SK-N-SH (cell line): ENCODE measurements at regions not wholly inside any gene's neighbourhood (a gene's known extent, or its start where the extent isn't known, plus 50 kb on each side); places are given as distances from the start of the nearest gene placed in this dataset.

ENCODE experiments used
- CTCF ChIA-PET: fragments of 300-600, 350-600 bp; formaldehyde crosslinking; extraction: SDS; loops from one replicate; lab custom pipeline; 2021; lab: Yijun Ruan, JAX
- POLR2A ChIA-PET: fragments of 350-600 bp; sonication (Branson Sonifier 250); formaldehyde crosslinking; extraction: SDS; loops from one replicate; lab custom pipeline; 2020; ENCODE audit warnings: antibody characterized with exemption, inconsistent platforms; lab: Yijun Ruan, JAX
- DNase-seq: peaks from one replicate; pipeline ENCODE4 v3.0.0; 2012
- H2AFZ ChIP-seq: fragments of 200-600 bp; sonication (generic); 2 replicates; pipeline ENCODE4 v1.8.1; 2016; ENCODE audit warnings: antibody characterized with exemption, mild to moderate bottlenecking, low read depth
- H3F3A ChIP-seq: fragments of 200-600 bp; sonication (generic); replicated peaks from 2 replicates; pipeline ENCODE3; 2016; ENCODE audit warnings: antibody characterized with exemption, mild to moderate bottlenecking; ENCODE audit not compliant: insufficient read depth
- H3K27ac ChIP-seq, 2 experiments: fragments of 200-500 bp in 1 of 2; fragments of 200-600 bp in 1 of 2; sonication (Bioruptor generic) in 1 of 2; sonication (generic), shearing (Covaris generic) in 1 of 2; 2 replicates each; pipeline versions ENCODE4 v1.5.1 to v1.6.1; 2014 to 2016; ENCODE audit warnings: low read depth in 2 of 2, inconsistent platforms in 1 of 2, low read length in 1 of 2, mild to moderate bottlenecking in 1 of 2, mixed read lengths in 1 of 2
- H3K27me3 ChIP-seq: fragments of 200-600 bp; sonication (generic), shearing (Covaris generic); 2 replicates; pipeline ENCODE4 v1.6.1; 2016; ENCODE audit warnings: mixed run types; ENCODE audit not compliant: insufficient read depth
- H3K36me3 ChIP-seq, 2 experiments: fragments of 200-500 bp in 1 of 2; fragments of 200-600 bp in 1 of 2; sonication (Bioruptor generic) in 1 of 2; sonication (generic) in 1 of 2; replicated peaks in 1 of 2; 2 replicates each; pipeline versions ENCODE3 to v1.5.1; 2014 to 2016; ENCODE audit warnings: low read length in 1 of 2, mild to moderate bottlenecking in 1 of 2; ENCODE audit not compliant: insufficient read depth in 2 of 2, control insufficient read depth in 1 of 2
- H3K4me1 ChIP-seq, 2 experiments: fragments of 200-500 bp in 1 of 2; fragments of 200-600 bp in 1 of 2; sonication (Bioruptor generic) in 1 of 2; sonication (generic), shearing (Covaris generic) in 1 of 2; 2 replicates each; pipeline versions ENCODE4 v1.5.1 to v1.6.1; 2014 to 2016; ENCODE audit warnings: low read depth in 1 of 2, low read length in 1 of 2, mixed run types in 1 of 2; ENCODE audit not compliant: insufficient read depth in 2 of 2, control insufficient read depth in 1 of 2
- H3K4me2 ChIP-seq: fragments of 200-600 bp; sonication (generic), shearing (Covaris generic); 2 replicates; pipeline ENCODE4 v1.6.1; 2017; ENCODE audit warnings: mixed run types
- H3K4me3 ChIP-seq, 2 experiments: fragments of 200-500 bp in 1 of 2; fragments of 200-600 bp in 1 of 2; sonication (Bioruptor generic) in 1 of 2; sonication (generic), shearing (Covaris generic) in 1 of 2; 2 replicates each; pipeline versions ENCODE4 v1.5.1 to v1.8.1; 2014 to 2016; ENCODE audit warnings: low read depth in 2 of 2, inconsistent platforms in 1 of 2, low read length in 1 of 2, mild to moderate bottlenecking in 1 of 2, mixed read lengths in 1 of 2, moderate library complexity in 1 of 2
- H3K79me2 ChIP-seq: fragments of 200-600 bp; sonication (generic); 2 replicates; pipeline ENCODE4 v1.8.1; 2017; ENCODE audit warnings: mild to moderate bottlenecking; ENCODE audit not compliant: insufficient read depth
- H3K9ac ChIP-seq: fragments of 200-600 bp; sonication (generic); 2 replicates; pipeline ENCODE4 v1.6.1; 2017; ENCODE audit warnings: mixed run types
- H3K9me2 ChIP-seq: fragments of 200-600 bp; sonication (generic); 2 replicates; pipeline ENCODE4 v1.6.1; 2017; ENCODE audit warnings: mixed run types
- H3K9me3 ChIP-seq: fragments of 200-600 bp; sonication (generic); 2 replicates; pipeline ENCODE4 v1.6.1; 2017; ENCODE audit warnings: mixed run types, mild to moderate bottlenecking, moderate library complexity
- H4K20me1 ChIP-seq: fragments of 200-600 bp; sonication (generic); 2 replicates; pipeline ENCODE4 v1.6.1; 2017; ENCODE audit warnings: mild to moderate bottlenecking, mixed run types; ENCODE audit not compliant: insufficient read depth
- EP300 ChIP-seq, 2 experiments: IDR thresholded peaks; 2 replicates each; pipeline versions ENCODE4 v1.4.0 to v1.6.1; 2012; ENCODE audit warnings: borderline replicate concordance in 1 of 2, low read depth in 1 of 2, low read length in 1 of 2
- FOXJ3 ChIP-seq: sonication (generic); formaldehyde crosslinking; IDR thresholded peaks from 2 replicates; pipeline ENCODE4 v1.5.1; 2020; ENCODE audit warnings: mild to moderate bottlenecking, missing genetic modification reagents
- GATA2 ChIP-seq: sonication (generic); formaldehyde crosslinking; IDR thresholded peaks from 2 replicates; pipeline ENCODE4 v1.5.0; 2020; ENCODE audit warnings: mild to moderate bottlenecking, missing genetic modification reagents
- MXI1 ChIP-seq: IDR thresholded peaks from 2 replicates; pipeline ENCODE4 v1.6.1; 2012; ENCODE audit warnings: mild to moderate bottlenecking, low read depth, low read length, improper control_type of control experiment
- NFIC ChIP-seq: IDR thresholded peaks from 2 replicates; pipeline ENCODE4 v1.4.0; 2012; ENCODE audit warnings: borderline replicate concordance
- NRF1 ChIP-seq: IDR thresholded peaks from 2 replicates; pipeline ENCODE4 v1.6.1; 2012; ENCODE audit warnings: low read depth, mild to moderate bottlenecking, low read length
- RCOR1 ChIP-seq: fragments of 150-350 bp; IDR thresholded peaks from 2 replicates; pipeline ENCODE4 v1.6.1; 2017; ENCODE audit warnings: antibody characterized with exemption, low read length
- RXRA ChIP-seq: IDR thresholded peaks from 2 replicates; pipeline ENCODE4 v1.4.0; 2012; ENCODE audit warnings: low read depth, mild to moderate bottlenecking, borderline replicate concordance
- SIN3A ChIP-seq: IDR thresholded peaks from 2 replicates; pipeline ENCODE4 v1.6.1; 2012; ENCODE audit warnings: low read depth, mild to moderate bottlenecking, low read length, moderate library complexity, borderline replicate concordance
- TCF12 ChIP-seq: IDR thresholded peaks from 2 replicates; pipeline ENCODE4 v1.4.0; 2012
- YY1 ChIP-seq: IDR thresholded peaks from 2 replicates; pipeline ENCODE4 v1.4.0; 2012; ENCODE audit warnings: low read depth, mild to moderate bottlenecking
- WGBS: methylation state at CpG from one replicate; pipeline ENCODE4 v1.1.6; 2017; ENCODE audit warnings: low lambda C conversion rate; 5-methylcytosine and 5-hydroxymethylcytosine counted together
- TF ChIP-seq, protein P1 (sequence below): IDR thresholded peaks from 2 replicates; pipeline ENCODE4 v1.4.0; 2012; ENCODE audit warnings: low read depth, borderline replicate concordance
- TF ChIP-seq, protein P2 (sequence below): fragments of 200-600 bp; sonication (generic); IDR thresholded peaks from 2 replicates; pipeline ENCODE4 v1.6.1; 2017; ENCODE audit warnings: antibody characterized with exemption, mild to moderate bottlenecking, moderate library complexity
- TF ChIP-seq, protein P3 (sequence below): fragments of 150-350 bp; IDR thresholded peaks from 2 replicates; pipeline ENCODE4 v1.6.1; 2017; ENCODE audit warnings: antibody characterized with exemption, low read length, low read depth, borderline replicate concordance
- TF ChIP-seq, protein P4 (sequence below): IDR thresholded peaks from 2 replicates; pipeline ENCODE4 v1.4.0; 2012; ENCODE audit warnings: low read depth
- TF ChIP-seq, protein P5 (sequence below): fragments of 150-350 bp; IDR thresholded peaks from 2 replicates; pipeline ENCODE4 v1.6.1; 2016; ENCODE audit warnings: mild to moderate bottlenecking, low read depth, low read length

DNA sequence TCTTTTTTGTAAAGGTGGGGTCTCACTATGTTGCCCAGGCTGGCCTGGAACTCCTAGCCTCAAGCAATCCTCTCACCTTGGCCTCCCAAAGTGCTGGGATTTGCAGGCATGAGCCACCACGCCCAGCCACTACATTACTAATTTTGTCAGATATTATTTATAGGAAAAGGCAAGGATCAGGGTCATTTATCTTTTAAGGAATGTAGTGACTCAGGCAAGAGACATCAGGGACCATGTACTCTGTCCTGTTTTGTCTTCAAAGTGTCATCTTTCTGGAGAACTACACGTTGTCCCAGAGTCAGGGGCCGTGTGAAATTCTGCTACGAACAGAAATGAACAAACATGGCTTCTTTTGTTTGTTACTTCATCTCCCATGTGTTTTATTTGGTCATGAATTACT is 105.3 kb downstream of the NPTX2 start:
- no peak overlapping the region for H3K27ac ChIP-seq
- TF ChIP-seq TCF12, result no peak
- TF ChIP-seq, protein P1, sequence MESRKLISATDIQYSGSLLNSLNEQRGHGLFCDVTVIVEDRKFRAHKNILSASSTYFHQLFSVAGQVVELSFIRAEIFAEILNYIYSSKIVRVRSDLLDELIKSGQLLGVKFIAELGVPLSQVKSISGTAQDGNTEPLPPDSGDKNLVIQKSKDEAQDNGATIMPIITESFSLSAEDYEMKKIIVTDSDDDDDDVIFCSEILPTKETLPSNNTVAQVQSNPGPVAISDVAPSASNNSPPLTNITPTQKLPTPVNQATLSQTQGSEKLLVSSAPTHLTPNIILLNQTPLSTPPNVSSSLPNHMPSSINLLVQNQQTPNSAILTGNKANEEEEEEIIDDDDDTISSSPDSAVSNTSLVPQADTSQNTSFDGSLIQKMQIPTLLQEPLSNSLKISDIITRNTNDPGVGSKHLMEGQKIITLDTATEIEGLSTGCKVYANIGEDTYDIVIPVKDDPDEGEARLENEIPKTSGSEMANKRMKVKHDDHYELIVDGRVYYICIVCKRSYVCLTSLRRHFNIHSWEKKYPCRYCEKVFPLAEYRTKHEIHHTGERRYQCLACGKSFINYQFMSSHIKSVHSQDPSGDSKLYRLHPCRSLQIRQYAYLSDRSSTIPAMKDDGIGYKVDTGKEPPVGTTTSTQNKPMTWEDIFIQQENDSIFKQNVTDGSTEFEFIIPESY, result no peak
- TF ChIP-seq, protein P2, sequence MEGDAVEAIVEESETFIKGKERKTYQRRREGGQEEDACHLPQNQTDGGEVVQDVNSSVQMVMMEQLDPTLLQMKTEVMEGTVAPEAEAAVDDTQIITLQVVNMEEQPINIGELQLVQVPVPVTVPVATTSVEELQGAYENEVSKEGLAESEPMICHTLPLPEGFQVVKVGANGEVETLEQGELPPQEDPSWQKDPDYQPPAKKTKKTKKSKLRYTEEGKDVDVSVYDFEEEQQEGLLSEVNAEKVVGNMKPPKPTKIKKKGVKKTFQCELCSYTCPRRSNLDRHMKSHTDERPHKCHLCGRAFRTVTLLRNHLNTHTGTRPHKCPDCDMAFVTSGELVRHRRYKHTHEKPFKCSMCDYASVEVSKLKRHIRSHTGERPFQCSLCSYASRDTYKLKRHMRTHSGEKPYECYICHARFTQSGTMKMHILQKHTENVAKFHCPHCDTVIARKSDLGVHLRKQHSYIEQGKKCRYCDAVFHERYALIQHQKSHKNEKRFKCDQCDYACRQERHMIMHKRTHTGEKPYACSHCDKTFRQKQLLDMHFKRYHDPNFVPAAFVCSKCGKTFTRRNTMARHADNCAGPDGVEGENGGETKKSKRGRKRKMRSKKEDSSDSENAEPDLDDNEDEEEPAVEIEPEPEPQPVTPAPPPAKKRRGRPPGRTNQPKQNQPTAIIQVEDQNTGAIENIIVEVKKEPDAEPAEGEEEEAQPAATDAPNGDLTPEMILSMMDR, result no peak
- TF ChIP-seq MXI1, result no peak
- TF ChIP-seq FOXJ3 (CRISPR knock-in tag), result no peak
- TF ChIP-seq, protein P3, sequence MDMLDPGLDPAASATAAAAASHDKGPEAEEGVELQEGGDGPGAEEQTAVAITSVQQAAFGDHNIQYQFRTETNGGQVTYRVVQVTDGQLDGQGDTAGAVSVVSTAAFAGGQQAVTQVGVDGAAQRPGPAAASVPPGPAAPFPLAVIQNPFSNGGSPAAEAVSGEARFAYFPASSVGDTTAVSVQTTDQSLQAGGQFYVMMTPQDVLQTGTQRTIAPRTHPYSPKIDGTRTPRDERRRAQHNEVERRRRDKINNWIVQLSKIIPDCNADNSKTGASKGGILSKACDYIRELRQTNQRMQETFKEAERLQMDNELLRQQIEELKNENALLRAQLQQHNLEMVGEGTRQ, result no peak
- TF ChIP-seq EP300 (IDR thresholded peaks at IDR 0.05; ENCODE audit: borderline replicate concordance in 1 of 2, low read depth in 1 of 2, low read length in 1 of 2), result no peak
- TF ChIP-seq NRF1, result no peak
- TF ChIP-seq, protein P4, sequence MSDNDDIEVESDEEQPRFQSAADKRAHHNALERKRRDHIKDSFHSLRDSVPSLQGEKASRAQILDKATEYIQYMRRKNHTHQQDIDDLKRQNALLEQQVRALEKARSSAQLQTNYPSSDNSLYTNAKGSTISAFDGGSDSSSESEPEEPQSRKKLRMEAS, result no peak
- no peak for TF ChIP-seq NFIC
- TF ChIP-seq GATA2 (CRISPR knock-in tag), result no peak
- no peak for TF ChIP-seq RCOR1
- no peak for TF ChIP-seq RXRA
- TF ChIP-seq YY1, result no peak
- TF ChIP-seq, protein P5, sequence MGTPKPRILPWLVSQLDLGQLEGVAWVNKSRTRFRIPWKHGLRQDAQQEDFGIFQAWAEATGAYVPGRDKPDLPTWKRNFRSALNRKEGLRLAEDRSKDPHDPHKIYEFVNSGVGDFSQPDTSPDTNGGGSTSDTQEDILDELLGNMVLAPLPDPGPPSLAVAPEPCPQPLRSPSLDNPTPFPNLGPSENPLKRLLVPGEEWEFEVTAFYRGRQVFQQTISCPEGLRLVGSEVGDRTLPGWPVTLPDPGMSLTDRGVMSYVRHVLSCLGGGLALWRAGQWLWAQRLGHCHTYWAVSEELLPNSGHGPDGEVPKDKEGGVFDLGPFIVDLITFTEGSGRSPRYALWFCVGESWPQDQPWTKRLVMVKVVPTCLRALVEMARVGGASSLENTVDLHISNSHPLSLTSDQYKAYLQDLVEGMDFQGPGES, result no peak
- TF ChIP-seq SIN3A, result no peak
- TF ChIP-seq, all 33 proteins: peak for 0
- H2AFZ ChIP-seq, result no peak overlapping the region
- no peaks in the 10 kb centered on the region for H4K20me1 ChIP-seq
- H3K27me3 ChIP-seq, result no peaks in the 10 kb centered on the region
- H3K4me2 ChIP-seq, result no peak overlapping the region
- H3K4me3 ChIP-seq, result no peak overlapping the region
- H3K36me3 ChIP-seq, result no peaks in the 10 kb centered on the region
- no peaks in the 10 kb centered on the region for H3K79me2 ChIP-seq
- H3K9ac ChIP-seq, result no peak overlapping the region
- H3K4me1 ChIP-seq, result no peaks in the 10 kb centered on the region
- H3K9me2 ChIP-seq, result no peaks in the 10 kb centered on the region
- DNase-seq, result no peak
- 16% methylated on average over 4 of the region's 4 CpGs for WGBS
- ChIA-PET CTCF (interaction anchor here (0.9 to 2.2 kb wide), 2 partner anchors 23 to 288 kb away, joined by 3 to 16 read pairs; no protein-coding TSS in a partner anchor), POLR2A (no interaction called here)
- H3F3A ChIP-seq, result no peaks in the 10 kb centered on the region
- no peaks in the 10 kb centered on the region for H3K9me3 ChIP-seq
